ENCODE measurements at regions not wholly inside any gene's neighbourhood (a gene's known extent, or its start where the extent isn't known, plus 50 kb on each side); places are given as distances from the start of the nearest gene placed in this dataset.

DNA sequence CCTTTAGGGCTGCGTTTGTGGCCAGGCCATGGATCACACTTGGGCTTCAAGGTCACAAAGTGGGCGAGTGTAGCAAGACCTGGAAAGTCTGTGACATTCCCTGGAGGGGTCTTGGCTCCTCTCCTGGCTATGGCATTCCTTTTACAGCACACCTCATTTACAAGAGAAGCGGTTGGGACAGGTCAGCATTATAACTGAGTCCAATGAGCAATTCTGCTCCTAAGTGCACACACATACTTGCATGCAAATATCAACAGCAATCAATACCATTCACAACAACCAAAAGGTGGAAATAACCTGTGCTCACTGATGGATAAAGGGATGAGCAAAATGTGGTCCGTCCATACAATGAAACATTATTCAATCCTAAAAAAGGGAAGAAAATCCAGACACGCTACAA, 298.2 kb downstream of the CTTN start:
- Mint-ChIP-seq H3K9me3 (ENCODE audit: insufficient read depth) (no peaks in the 10 kb centered on the region), H3K4me1 (ENCODE audit: low read depth) (peaks cover 3% of the 10 kb centered on the region), H3K27ac (no peak overlapping the region), H3K27me3 (ENCODE audit: low read depth) (no peaks in the 10 kb centered on the region), H3K4me3 (no peak overlapping the region), H3K36me3 (ENCODE audit: low read depth) (no peaks in the 10 kb centered on the region)
- no peak for DNase-seq
- ChIA-PET POLR2A (no interaction called here), CTCF (no interaction called here)
- no peak for ATAC-seq

DNA sequence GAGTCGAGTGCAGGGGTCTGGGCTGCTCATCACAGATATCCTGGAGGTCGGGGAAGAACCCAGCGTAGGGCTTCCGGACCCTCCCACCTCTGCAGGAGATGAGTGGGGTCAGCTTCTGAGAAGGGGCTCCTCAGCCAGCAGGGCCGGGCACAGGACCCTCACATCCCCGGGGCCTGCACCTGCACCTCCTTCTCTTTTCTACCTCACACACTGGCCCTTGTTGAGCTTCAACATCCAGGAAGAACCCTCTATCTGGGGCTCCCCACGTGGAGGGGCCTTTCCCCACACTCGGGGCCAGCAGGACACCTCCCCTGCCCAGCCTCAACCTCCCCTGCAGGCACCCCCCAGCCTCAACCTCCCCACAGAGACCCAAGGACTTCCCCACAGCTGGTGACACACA, 299.4 kb downstream of the CTTN start:
- Mint-ChIP-seq H3K9me3 (ENCODE audit: insufficient read depth) (no peaks in the 10 kb centered on the region), H3K27me3 (ENCODE audit: low read depth) (no peaks in the 10 kb centered on the region), H3K4me1 (ENCODE audit: low read depth) (peaks cover 3% of the 10 kb centered on the region), H3K4me3 (no peak overlapping the region), H3K27ac (no peak overlapping the region), H3K36me3 (ENCODE audit: low read depth) (no peaks in the 10 kb centered on the region)
- ChIA-PET CTCF (no interaction called here), POLR2A (no interaction called here)
- ATAC-seq (no peak), DNase-seq (no peak)

DNA sequence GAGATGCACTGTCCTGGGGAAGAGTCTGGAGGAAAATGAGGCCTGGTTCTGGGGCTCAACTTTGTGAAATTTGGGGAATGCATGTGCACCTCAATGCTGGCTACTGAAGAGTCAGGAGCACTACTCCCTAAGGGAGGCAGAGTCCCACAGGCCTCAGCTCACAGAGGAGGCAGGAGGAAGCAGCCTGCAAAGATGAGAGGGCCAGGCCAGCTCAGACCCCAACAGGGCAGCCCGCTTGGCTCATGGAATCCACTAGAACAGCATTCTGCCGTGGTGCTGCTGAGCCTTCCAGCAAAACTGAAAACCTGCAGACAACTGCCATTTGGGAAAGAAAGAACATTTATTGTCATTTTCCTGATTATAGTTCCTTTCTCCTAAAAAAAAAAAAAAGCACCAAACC, 300.5 kb downstream of the CTTN start:
- no peak for ATAC-seq
- H3K4me1 Mint-ChIP-seq (ENCODE audit: low read depth) = peaks cover 3% of the 10 kb centered on the region
- H3K36me3 Mint-ChIP-seq (ENCODE audit: low read depth) = no peaks in the 10 kb centered on the region
- no peak for DNase-seq
- H3K27ac Mint-ChIP-seq = no peak overlapping the region
- H3K4me3 Mint-ChIP-seq = no peak overlapping the region
- ChIA-PET POLR2A (no interaction called here), CTCF (no interaction called here)
- no peaks in the 10 kb centered on the region for H3K9me3 Mint-ChIP-seq (ENCODE audit: insufficient read depth)
- no peaks in the 10 kb centered on the region for H3K27me3 Mint-ChIP-seq (ENCODE audit: low read depth)

DNA sequence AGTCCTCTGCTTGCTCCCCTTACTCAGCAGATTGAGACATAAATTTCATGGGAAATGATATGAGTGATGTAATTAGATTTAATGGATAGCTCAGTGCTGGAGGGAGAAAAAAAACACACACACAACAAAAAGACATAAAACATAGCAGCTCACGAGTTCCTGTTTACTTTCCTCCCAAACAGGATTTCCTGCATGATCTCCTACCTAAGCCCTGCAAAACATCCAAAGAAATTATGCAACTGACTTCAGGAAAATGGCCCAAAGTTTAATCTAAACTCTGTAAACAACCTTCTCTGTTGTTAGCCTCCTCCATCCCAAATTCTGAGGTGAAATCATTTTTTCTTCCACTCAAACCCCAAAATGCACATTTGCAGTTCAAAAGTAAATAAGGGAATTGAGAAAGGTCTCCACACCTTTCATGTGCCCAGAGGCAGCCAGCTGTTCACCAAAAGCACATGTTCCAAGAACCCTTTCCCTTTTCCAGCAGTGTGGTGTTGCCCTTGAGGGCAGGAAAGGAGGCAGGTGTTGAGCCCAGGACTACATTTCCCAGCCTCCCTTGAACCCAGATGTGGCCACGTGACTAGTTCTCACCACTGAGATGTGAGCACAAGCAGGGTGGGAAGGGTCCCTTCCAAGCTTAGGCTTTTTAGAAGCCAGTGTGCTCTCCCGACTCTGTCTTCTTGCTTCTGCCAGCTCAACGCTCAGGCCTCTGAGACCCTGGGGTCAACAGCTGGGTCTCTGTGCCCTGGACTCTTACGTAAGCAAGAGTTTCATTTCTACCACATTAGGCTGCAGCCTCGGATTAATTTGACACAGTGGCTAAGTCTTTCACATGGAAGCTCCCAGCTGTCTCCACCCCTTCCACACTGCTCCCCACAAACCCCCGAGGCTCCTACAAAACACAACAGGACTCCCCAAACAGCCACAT, 301.2 kb downstream of the CTTN start:
- Mint-ChIP-seq H3K27me3 (ENCODE audit: low read depth) (no peaks in the 10 kb centered on the region), H3K27ac (no peak overlapping the region), H3K9me3 (ENCODE audit: insufficient read depth) (no peaks in the 10 kb centered on the region), H3K4me3 (no peak overlapping the region), H3K36me3 (ENCODE audit: low read depth) (no peaks in the 10 kb centered on the region), H3K4me1 (ENCODE audit: low read depth) (peaks cover 3% of the 10 kb centered on the region)
- DNase-seq (no peak), ATAC-seq (no peak)
- CTCF ChIA-PET = no interaction called here
- POLR2A ChIA-PET = no interaction called here

DNA sequence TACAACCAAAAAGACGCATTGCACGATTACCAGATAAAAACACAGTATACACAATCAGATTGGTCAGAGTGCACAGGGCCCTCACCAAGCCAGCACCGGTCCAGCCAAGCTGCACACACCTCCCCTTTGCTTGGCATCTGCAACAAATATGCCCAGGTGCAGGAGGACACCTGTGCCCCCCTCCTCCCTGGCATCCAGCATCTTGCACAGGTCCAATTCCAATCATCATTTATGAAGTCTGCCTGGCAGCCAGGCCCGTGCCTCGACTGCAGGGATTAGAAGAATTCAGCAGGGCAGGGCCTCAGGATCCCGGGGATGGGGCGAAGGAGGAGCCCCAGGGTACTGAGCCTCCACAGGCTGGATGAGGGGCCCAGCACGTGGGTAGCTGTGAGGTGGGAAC, 302.1 kb downstream of the CTTN start:
- H3K4me3 Mint-ChIP-seq = no peak overlapping the region
- ATAC-seq = no peak
- ChIA-PET POLR2A (no interaction called here), CTCF (no interaction called here)
- H3K27ac Mint-ChIP-seq = no peak overlapping the region
- H3K36me3 Mint-ChIP-seq (ENCODE audit: low read depth) = no peaks in the 10 kb centered on the region
- H3K4me1 Mint-ChIP-seq (ENCODE audit: low read depth) = peaks cover 3% of the 10 kb centered on the region
- DNase-seq = no peak
- H3K9me3 Mint-ChIP-seq (ENCODE audit: insufficient read depth) = no peaks in the 10 kb centered on the region
- no peaks in the 10 kb centered on the region for H3K27me3 Mint-ChIP-seq (ENCODE audit: low read depth)

DNA sequence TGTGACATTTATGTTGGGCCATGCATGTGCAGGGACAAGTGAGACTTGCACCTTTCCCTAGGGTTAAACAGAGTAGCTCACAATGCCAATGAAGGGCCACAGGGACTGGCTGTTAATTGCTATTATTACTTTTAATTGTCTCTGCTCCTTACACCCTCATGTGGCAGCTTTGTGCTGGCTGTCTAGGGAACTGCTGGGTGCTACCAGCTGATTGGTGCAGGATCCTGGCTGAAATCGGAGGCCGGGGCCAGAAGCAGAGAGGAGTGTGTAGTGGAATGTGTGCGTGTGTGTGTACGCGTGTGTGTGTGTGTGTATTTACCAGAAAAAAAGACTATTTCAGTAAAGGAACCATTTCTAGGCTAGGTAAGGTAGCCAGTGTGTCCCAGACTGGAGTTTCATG, 302.5 kb downstream of the CTTN start:
- Mint-ChIP-seq H3K4me1 (ENCODE audit: low read depth) (peaks cover 3% of the 10 kb centered on the region), H3K4me3 (no peak overlapping the region), H3K27me3 (ENCODE audit: low read depth) (no peaks in the 10 kb centered on the region), H3K9me3 (ENCODE audit: insufficient read depth) (no peaks in the 10 kb centered on the region), H3K36me3 (ENCODE audit: low read depth) (no peaks in the 10 kb centered on the region), H3K27ac (no peak overlapping the region)
- no peak for DNase-seq
- ChIA-PET POLR2A (no interaction called here), CTCF (no interaction called here)
- ATAC-seq = no peak

DNA sequence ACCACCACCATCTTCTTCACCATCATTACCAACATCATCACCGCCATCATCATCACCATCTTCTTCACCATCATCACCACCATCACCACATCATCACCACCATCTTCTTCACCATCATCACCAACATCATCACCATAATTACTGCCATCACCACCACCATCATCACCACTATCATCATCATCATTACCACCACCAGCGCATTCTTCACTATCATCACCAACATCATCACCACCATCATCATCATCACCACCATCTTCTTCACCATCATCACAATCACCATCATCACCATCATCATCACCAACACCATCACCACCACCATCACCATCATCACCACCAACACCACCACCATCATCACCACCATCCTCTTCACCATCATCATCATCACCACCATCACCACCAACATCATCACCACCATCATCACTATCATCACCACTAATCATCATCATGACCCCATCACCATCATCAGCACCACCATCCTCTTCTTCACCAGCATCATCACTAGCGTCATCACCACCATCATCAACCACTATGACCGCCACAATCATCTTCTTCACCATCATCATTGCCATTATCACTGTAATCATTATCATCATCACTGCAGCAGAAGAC, 303.8 kb downstream of the CTTN start:
- DNase-seq (no peak), ATAC-seq (no peak)
- no peaks in the 10 kb centered on the region for H3K9me3 Mint-ChIP-seq (ENCODE audit: insufficient read depth)
- H3K4me3 Mint-ChIP-seq = no peak overlapping the region
- H3K27ac Mint-ChIP-seq = no peak overlapping the region
- POLR2A ChIA-PET = no interaction called here
- CTCF ChIA-PET = no interaction called here
- H3K4me1 Mint-ChIP-seq (ENCODE audit: low read depth) = peaks cover 3% of the 10 kb centered on the region
- no peaks in the 10 kb centered on the region for H3K36me3 Mint-ChIP-seq (ENCODE audit: low read depth)
- no peaks in the 10 kb centered on the region for H3K27me3 Mint-ChIP-seq (ENCODE audit: low read depth)

DNA sequence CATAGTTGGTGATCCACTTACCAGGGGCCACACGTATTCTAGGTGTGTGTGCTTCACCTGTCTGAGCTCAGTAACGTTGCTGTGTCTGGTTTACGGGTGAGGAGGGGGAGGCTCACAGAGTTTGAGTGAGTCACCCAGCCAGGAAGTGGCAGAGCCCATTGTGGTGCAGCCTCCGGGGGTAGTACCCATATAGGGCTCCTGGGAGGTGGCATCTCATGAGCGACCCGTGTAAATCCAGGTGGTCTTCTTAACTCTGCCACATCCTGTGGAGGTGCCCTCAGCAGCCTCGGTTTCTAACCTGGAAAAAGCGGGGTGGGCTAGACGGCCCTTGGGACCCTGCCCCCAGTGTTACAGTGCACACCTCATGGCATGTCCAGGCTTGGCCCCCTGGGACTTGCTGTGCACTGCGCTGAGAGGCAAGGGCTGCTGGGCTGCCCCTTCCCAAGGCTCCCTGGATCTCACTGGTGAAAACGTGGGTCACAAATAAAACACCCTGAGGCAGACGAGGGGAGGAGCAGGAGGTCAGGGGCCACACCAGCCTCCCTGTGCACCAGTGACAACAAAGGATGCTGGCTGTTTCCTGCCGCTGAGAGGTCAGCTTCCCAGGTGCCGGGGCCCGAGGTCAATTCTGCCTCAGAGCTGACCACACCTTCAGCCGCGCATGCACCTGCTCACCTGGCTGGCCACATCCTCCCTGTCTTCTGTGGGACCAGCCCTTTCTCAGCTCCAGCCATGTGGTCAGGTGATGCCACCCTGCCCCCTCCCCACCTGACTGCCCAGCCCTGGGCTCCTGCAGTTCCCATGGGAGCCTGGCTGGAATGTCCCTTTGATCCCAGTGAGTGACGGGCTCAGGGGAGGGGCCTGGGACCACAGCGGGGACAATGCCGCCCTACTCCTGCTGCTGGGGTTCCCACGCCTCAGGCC, 305.1 kb downstream of the CTTN start:
- ChIA-PET POLR2A (no interaction called here), CTCF (no interaction called here)
- Mint-ChIP-seq H3K4me3 (no peak overlapping the region), H3K27ac (no peak overlapping the region), H3K27me3 (ENCODE audit: low read depth) (no peaks in the 10 kb centered on the region), H3K9me3 (ENCODE audit: insufficient read depth) (no peaks in the 10 kb centered on the region), H3K4me1 (ENCODE audit: low read depth) (peaks cover 3% of the 10 kb centered on the region), H3K36me3 (ENCODE audit: low read depth) (no peaks in the 10 kb centered on the region)
- ATAC-seq (no peak), DNase-seq (no peak)

DNA sequence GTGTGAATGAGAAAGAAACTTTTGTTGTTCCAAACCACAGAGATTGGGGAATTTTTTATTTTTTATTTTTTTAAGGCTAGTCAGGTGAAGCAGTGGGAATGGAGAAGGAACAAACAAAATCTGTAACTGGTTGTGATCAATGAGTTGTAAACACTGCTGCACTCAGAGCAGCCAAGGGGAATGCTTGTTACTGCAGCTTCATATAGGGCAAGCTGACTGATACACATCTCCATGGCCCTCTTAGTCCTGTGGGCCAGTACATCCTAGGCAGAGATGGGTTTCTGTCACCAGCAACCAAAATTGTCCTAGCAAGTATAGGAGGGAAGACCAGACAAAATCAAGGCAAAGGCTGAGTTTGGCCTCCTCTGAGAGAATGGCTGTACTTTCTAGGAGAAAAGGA, 306.8 kb downstream of the CTTN start:
- Mint-ChIP-seq H3K27me3 (ENCODE audit: low read depth) (no peaks in the 10 kb centered on the region), H3K4me1 (ENCODE audit: low read depth) (no peaks in the 10 kb centered on the region), H3K36me3 (ENCODE audit: low read depth) (no peaks in the 10 kb centered on the region), H3K4me3 (no peak overlapping the region), H3K27ac (no peak overlapping the region), H3K9me3 (ENCODE audit: insufficient read depth) (no peaks in the 10 kb centered on the region)
- no peak for ATAC-seq
- ChIA-PET POLR2A (no interaction called here), CTCF (no interaction called here)
- DNase-seq = no peak

DNA sequence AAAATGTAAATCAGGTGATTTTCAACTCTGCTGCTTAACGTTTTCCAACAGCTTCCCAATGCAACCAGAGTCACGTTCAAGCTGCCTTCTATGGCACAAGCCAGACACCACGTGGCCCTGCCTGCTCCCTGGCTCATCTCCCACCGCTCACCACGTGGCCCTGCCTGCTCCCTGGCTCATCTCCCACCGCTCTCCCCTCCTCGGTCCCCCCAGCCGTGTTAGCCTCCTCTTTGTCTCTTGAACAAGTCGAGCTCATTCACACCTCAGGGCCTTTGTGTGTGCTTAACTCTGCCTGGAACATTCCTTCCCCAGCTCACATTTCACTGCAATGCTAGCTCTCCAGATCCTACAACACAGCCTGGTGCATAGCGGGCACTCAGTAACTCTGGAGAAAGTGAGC, 307.6 kb downstream of the CTTN start:
- ChIA-PET CTCF (no interaction called here), POLR2A (no interaction called here)
- DNase-seq = no peak
- ATAC-seq = no peak
- H3K27ac Mint-ChIP-seq = no peak overlapping the region
- no peaks in the 10 kb centered on the region for H3K9me3 Mint-ChIP-seq (ENCODE audit: insufficient read depth)
- no peaks in the 10 kb centered on the region for H3K36me3 Mint-ChIP-seq (ENCODE audit: low read depth)
- H3K27me3 Mint-ChIP-seq (ENCODE audit: low read depth) = peaks cover 2% of the 10 kb centered on the region
- H3K4me3 Mint-ChIP-seq = no peak overlapping the region
- no peaks in the 10 kb centered on the region for H3K4me1 Mint-ChIP-seq (ENCODE audit: low read depth)

DNA sequence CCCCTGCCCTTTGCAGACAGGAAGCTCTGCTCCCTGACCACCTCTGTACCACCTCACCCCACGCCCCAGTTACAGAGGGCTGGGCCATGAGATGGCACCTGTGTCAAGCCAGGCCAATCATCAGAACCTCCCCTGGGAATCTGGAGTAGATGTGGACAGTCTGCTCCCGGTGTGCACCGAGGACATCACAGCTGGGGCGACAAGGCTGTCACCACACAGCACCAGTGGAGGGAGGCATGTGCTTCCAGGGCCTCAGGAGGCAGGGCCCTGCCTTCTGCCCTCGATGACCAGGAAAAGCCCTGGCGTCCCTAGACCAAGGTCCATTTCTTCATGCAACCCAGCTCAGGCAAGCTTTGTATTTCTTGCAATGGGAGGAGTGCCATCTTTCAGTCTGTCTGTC, 309.5 kb downstream of the CTTN start:
- CTCF ChIA-PET = no interaction called here
- H3K4me1 Mint-ChIP-seq (ENCODE audit: low read depth) = no peaks in the 10 kb centered on the region
- no peaks in the 10 kb centered on the region for H3K36me3 Mint-ChIP-seq (ENCODE audit: low read depth)

DNA sequence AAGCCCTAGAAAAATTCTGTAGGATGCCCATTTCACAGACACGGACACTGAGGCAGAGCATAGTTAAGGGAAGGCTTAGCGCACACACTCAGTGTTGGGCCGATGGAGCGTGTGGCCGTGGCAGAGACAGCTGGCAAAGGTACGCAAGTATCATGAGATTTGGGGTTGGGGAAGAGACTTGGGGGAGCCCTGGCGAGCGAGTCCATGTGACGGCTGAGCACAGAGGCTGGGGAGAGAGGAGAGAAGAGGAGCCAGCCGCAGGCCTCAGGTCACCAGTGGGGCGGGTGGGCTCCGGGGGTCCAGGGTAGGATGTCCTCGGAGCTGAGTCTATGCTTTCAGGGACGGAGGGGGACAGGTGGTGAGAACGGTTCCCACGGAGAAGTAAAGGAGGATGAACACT, 311.3 kb downstream of the CTTN start:
- ChIA-PET POLR2A (no interaction called here), CTCF (no interaction called here)
- H3K27me3 Mint-ChIP-seq (ENCODE audit: low read depth) = peaks cover 4% of the 10 kb centered on the region
- H3K9me3 Mint-ChIP-seq (ENCODE audit: insufficient read depth) = no peaks in the 10 kb centered on the region
- H3K4me1 Mint-ChIP-seq (ENCODE audit: low read depth) = no peaks in the 10 kb centered on the region
- ATAC-seq = no peak
- H3K36me3 Mint-ChIP-seq (ENCODE audit: low read depth) = no peaks in the 10 kb centered on the region
- DNase-seq = no peak
- H3K4me3 Mint-ChIP-seq = no peak overlapping the region
- H3K27ac Mint-ChIP-seq = no peak overlapping the region

More for the DNA sequence above, 309.5 kb downstream of the CTTN start:
- Mint-ChIP-seq H3K4me3 (no peak overlapping the region), H3K9me3 (ENCODE audit: insufficient read depth) (no peaks in the 10 kb centered on the region), H3K27me3 (ENCODE audit: low read depth) (peaks cover 4% of the 10 kb centered on the region), H3K27ac (no peak overlapping the region)
- DNase-seq (no peak), ATAC-seq (no peak)
- POLR2A ChIA-PET = no interaction called here

All from activated CD8-positive, alpha-beta T cell treated with anti-CD3 and anti-CD28 coated beads, Interleukin-2, amount 10 ng/mL, durations not matched to agents 7 days and 5 days (primary cell).